ENCODE measurements at regions not wholly inside any gene's neighbourhood (a gene's known extent, or its start where the extent isn't known, plus 50 kb on each side); places are given as distances from the start of the nearest gene placed in this dataset.
A peak's percentile ranks its signal among the peaks of the same experiment; 100 is the strongest.

GRCh38 chr21:27802816-27803475 is 836.1 kb upstream of the ADAMTS5 start:
- H3K4me3 ChIP-seq (ENCODE audit: low read length) = peak overlapping the region; percentile 40
- H3K4me2 ChIP-seq (ENCODE audit: low read length) = peak overlapping the region; percentile 60
- H3K9ac ChIP-seq (ENCODE audit: low read depth, low read length) = no peak overlapping the region
- H3K4me1 ChIP-seq (ENCODE audit: control insufficient read depth, insufficient read depth, low read length) = peaks cover 33% of the 10 kb centered on the region
- no peaks in the 10 kb centered on the region for H3K27me3 ChIP-seq (ENCODE audit: control insufficient read depth, insufficient read depth, low read length)
- no peaks in the 10 kb centered on the region for H3K9me3 ChIP-seq (replicated peaks; ENCODE audit: low read length)
- H3K36me3 ChIP-seq (ENCODE audit: insufficient read depth, low read length) = no peaks in the 10 kb centered on the region

- no peak overlapping the region for H3K4me3 ChIP-seq (ENCODE audit: low read length)
- no peaks in the 10 kb centered on the region for H3K36me3 ChIP-seq (ENCODE audit: insufficient read depth, low read length)
- H3K4me2 ChIP-seq (ENCODE audit: low read length) = peak overlapping the region; percentile 50
- H3K9me3 ChIP-seq (replicated peaks; ENCODE audit: low read length) = no peaks in the 10 kb centered on the region
- no peak overlapping the region for H3K9ac ChIP-seq (ENCODE audit: low read depth, low read length)
- peaks cover 24% of the 10 kb centered on the region for H3K4me1 ChIP-seq (ENCODE audit: control insufficient read depth, insufficient read depth, low read length)
- H3K27me3 ChIP-seq (ENCODE audit: control insufficient read depth, insufficient read depth, low read length) = no peaks in the 10 kb centered on the region
Measured at GRCh38 chr21:27799861-27800260, 833.0 kb upstream of the ADAMTS5 start.

GRCh38 chr21:27796106-27796505 is 829.2 kb upstream of the ADAMTS5 start:
- Histone ChIP-seq H3K4me2 (ENCODE audit: low read length) (no peak overlapping the region), H3K4me3 (ENCODE audit: low read length) (no peak overlapping the region), H3K9ac (ENCODE audit: low read depth, low read length) (no peak overlapping the region), H3K36me3 (ENCODE audit: insufficient read depth, low read length) (no peaks in the 10 kb centered on the region), H3K9me3 (replicated peaks; ENCODE audit: low read length) (no peaks in the 10 kb centered on the region), H3K27me3 (ENCODE audit: control insufficient read depth, insufficient read depth, low read length) (no peaks in the 10 kb centered on the region), H3K4me1 (ENCODE audit: control insufficient read depth, insufficient read depth, low read length) (peaks cover 9% of the 10 kb centered on the region)

- Histone ChIP-seq H3K36me3 (ENCODE audit: insufficient read depth, low read length) (no peaks in the 10 kb centered on the region), H3K27me3 (ENCODE audit: control insufficient read depth, insufficient read depth, low read length) (no peaks in the 10 kb centered on the region), H3K9me3 (replicated peaks; ENCODE audit: low read length) (no peaks in the 10 kb centered on the region), H3K4me1 (ENCODE audit: control insufficient read depth, insufficient read depth, low read length) (peaks cover 9% of the 10 kb centered on the region), H3K4me3 (ENCODE audit: low read length) (no peak overlapping the region), H3K9ac (ENCODE audit: low read depth, low read length) (no peak overlapping the region), H3K4me2 (ENCODE audit: low read length) (no peak overlapping the region)
Measured at GRCh38 chr21:27795418-27795817, 828.5 kb upstream of the ADAMTS5 start.

GRCh38 chr21:27793901-27794300 is 827.0 kb upstream of the ADAMTS5 start:
- no peak overlapping the region for H3K4me3 ChIP-seq (ENCODE audit: low read length)

GRCh38 chr21:27787046-27787445 is 820.2 kb upstream of the ADAMTS5 start:
- Histone ChIP-seq H3K4me3 (ENCODE audit: low read length) (no peak overlapping the region), H3K4me2 (ENCODE audit: low read length) (no peak overlapping the region), H3K4me1 (ENCODE audit: control insufficient read depth, insufficient read depth, low read length) (no peaks in the 10 kb centered on the region), H3K9ac (ENCODE audit: low read depth, low read length) (no peak overlapping the region), H3K36me3 (ENCODE audit: insufficient read depth, low read length) (no peaks in the 10 kb centered on the region), H3K27me3 (ENCODE audit: control insufficient read depth, insufficient read depth, low read length) (no peaks in the 10 kb centered on the region), H3K9me3 (replicated peaks; ENCODE audit: low read length) (no peaks in the 10 kb centered on the region)

More at GRCh38 chr21:27793901-27794300, 827.0 kb upstream of the ADAMTS5 start:
- no peaks in the 10 kb centered on the region for H3K27me3 ChIP-seq (ENCODE audit: control insufficient read depth, insufficient read depth, low read length)
- H3K9me3 ChIP-seq (replicated peaks; ENCODE audit: low read length) = no peaks in the 10 kb centered on the region
- H3K4me1 ChIP-seq (ENCODE audit: control insufficient read depth, insufficient read depth, low read length) = no peaks in the 10 kb centered on the region
- H3K36me3 ChIP-seq (ENCODE audit: insufficient read depth, low read length) = no peaks in the 10 kb centered on the region
- H3K4me2 ChIP-seq (ENCODE audit: low read length) = no peak overlapping the region
- H3K9ac ChIP-seq (ENCODE audit: low read depth, low read length) = no peak overlapping the region

GRCh38 chr21:27779606-27780005 is 812.7 kb upstream of the ADAMTS5 start:
- Histone ChIP-seq H3K4me1 (ENCODE audit: control insufficient read depth, insufficient read depth, low read length) (no peaks in the 10 kb centered on the region), H3K4me2 (ENCODE audit: low read length) (no peak overlapping the region), H3K9me3 (replicated peaks; ENCODE audit: low read length) (no peaks in the 10 kb centered on the region), H3K27me3 (ENCODE audit: control insufficient read depth, insufficient read depth, low read length) (no peaks in the 10 kb centered on the region), H3K9ac (ENCODE audit: low read depth, low read length) (no peak overlapping the region), H3K36me3 (ENCODE audit: insufficient read depth, low read length) (no peaks in the 10 kb centered on the region), H3K4me3 (ENCODE audit: low read length) (no peak overlapping the region)

- H3K4me1 ChIP-seq (ENCODE audit: control insufficient read depth, insufficient read depth, low read length) = no peaks in the 10 kb centered on the region
- no peaks in the 10 kb centered on the region for H3K27me3 ChIP-seq (ENCODE audit: control insufficient read depth, insufficient read depth, low read length)
- no peaks in the 10 kb centered on the region for H3K36me3 ChIP-seq (ENCODE audit: insufficient read depth, low read length)
- no peak overlapping the region for H3K9ac ChIP-seq (ENCODE audit: low read depth, low read length)
- H3K4me3 ChIP-seq (ENCODE audit: low read length) = no peak overlapping the region
- H3K4me2 ChIP-seq (ENCODE audit: low read length) = no peak overlapping the region
- no peaks in the 10 kb centered on the region for H3K9me3 ChIP-seq (replicated peaks; ENCODE audit: low read length)
Measured at GRCh38 chr21:27776925-27777553, 810.2 kb upstream of the ADAMTS5 start.

- Histone ChIP-seq H3K9me3 (replicated peaks; ENCODE audit: low read length) (no peaks in the 10 kb centered on the region), H3K27me3 (ENCODE audit: control insufficient read depth, insufficient read depth, low read length) (no peaks in the 10 kb centered on the region), H3K4me2 (ENCODE audit: low read length) (no peak overlapping the region), H3K4me3 (ENCODE audit: low read length) (no peak overlapping the region), H3K36me3 (ENCODE audit: insufficient read depth, low read length) (no peaks in the 10 kb centered on the region), H3K9ac (ENCODE audit: low read depth, low read length) (no peak overlapping the region), H3K4me1 (ENCODE audit: control insufficient read depth, insufficient read depth, low read length) (no peaks in the 10 kb centered on the region)
Measured at GRCh38 chr21:27772816-27773215, 805.9 kb upstream of the ADAMTS5 start.

GRCh38 chr21:27771938-27772483 is 805.1 kb upstream of the ADAMTS5 start:
- Histone ChIP-seq H3K9ac (ENCODE audit: low read depth, low read length) (no peak overlapping the region), H3K36me3 (ENCODE audit: insufficient read depth, low read length) (no peaks in the 10 kb centered on the region), H3K4me3 (ENCODE audit: low read length) (no peak overlapping the region), H3K4me2 (ENCODE audit: low read length) (no peak overlapping the region), H3K27me3 (ENCODE audit: control insufficient read depth, insufficient read depth, low read length) (no peaks in the 10 kb centered on the region), H3K4me1 (ENCODE audit: control insufficient read depth, insufficient read depth, low read length) (no peaks in the 10 kb centered on the region), H3K9me3 (replicated peaks; ENCODE audit: low read length) (no peaks in the 10 kb centered on the region)

GRCh38 chr21:27769763-27770162 is 802.9 kb upstream of the ADAMTS5 start:
- H3K4me2 ChIP-seq (ENCODE audit: low read length) = no peak overlapping the region
- H3K36me3 ChIP-seq (ENCODE audit: insufficient read depth, low read length) = no peaks in the 10 kb centered on the region
- no peak overlapping the region for H3K4me3 ChIP-seq (ENCODE audit: low read length)
- no peaks in the 10 kb centered on the region for H3K9me3 ChIP-seq (replicated peaks; ENCODE audit: low read length)
- no peaks in the 10 kb centered on the region for H3K27me3 ChIP-seq (ENCODE audit: control insufficient read depth, insufficient read depth, low read length)
- H3K4me1 ChIP-seq (ENCODE audit: control insufficient read depth, insufficient read depth, low read length) = no peaks in the 10 kb centered on the region
- H3K9ac ChIP-seq (ENCODE audit: low read depth, low read length) = no peak overlapping the region

All from skeletal muscle satellite cell (primary cell).